HG03432 (cell line): ENCODE measurements at regions not wholly inside any gene's neighbourhood (a gene's known extent, or its start where the extent isn't known, plus 50 kb on each side); places are given as distances from the start of the nearest gene placed in this dataset.

ENCODE experiments used
- ATAC-seq: cut with Tn5 transposase; IDR thresholded peaks from one replicate; pipeline ENCODE4 v1.9.1; 2021; ENCODE audit warnings: mild to moderate bottlenecking, moderate library complexity; ENCODE audit not compliant: unreplicated experiment

DNA sequence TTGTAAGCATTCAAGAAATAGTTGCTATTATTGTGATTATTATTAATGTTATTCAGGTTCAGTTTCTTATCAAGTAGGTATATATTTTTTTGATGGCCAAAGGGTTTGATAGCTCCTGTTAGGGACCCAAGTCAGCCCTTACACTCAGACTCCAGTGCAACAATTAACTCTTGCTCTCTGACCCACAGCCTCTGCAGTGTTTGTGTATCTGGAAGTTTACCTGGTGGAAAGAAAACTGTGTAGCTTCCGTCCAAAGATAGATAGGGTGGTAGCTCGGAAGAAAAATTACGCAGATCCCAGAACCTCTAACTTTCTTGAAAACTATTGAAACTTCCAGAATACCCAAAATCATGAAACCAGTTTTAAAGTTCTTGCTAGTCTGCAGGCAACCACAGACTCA lies 58.6 kb upstream of the IGFBP2 start:
- ATAC-seq: no peak

DNA sequence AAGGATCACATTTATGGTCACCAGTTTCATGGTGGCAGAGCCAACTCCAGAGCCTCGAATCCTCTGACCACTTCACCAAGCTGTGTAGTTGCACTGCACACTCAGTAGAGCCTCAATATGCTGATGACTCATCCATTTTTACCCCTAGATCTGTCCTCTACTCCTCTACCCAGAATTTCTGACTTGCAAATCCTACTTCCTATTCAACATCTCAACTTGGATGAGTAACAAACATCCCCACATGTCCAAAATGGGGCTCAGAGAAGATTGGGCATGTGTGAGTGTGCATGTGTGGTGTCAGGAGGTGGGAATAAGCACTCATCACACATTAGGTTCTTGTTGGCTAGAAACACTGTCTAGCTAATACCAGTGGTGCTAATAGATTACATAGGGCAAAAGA lies 57.8 kb upstream of the IGFBP2 start:
- ATAC-seq: no peak

DNA sequence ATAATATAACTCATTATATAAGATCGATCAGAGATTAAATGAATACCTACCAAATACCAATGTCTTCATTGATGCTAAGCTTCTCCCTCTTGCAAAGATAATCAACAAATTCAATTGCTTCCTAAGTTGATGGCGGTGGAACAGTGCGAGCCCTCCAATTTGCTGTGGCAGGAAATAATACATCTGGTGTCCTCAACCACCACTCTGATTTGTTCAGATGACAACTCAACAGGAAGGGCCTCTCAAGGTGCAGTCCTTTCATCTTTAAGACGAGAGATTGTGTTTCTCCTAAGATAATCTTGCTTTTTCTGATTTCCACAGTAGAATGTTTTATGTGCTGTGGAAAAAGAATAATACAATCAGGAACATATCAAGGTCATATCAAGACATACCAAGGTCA lies 56.6 kb upstream of the IGFBP2 start:
- ATAC-seq: no peak

DNA sequence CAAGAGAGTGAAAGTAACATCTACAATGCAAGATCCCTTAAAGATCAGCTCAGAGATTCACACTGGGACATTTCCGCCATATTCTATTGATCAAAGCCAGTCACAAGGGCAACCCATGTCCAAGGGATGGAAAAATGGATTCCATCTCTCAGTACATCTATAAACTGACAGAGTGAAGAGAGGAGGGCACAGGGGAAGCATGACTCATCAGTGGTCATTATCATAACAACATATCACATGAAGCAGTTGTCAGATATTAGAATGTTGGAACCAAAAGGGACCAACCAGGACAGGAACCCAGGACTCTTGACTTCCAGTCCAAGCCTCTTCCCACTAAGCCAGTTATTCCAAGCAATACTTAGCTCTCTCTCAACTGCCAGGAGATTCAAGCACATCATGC lies 54.9 kb upstream of the IGFBP2 start:
- no peak for ATAC-seq

DNA sequence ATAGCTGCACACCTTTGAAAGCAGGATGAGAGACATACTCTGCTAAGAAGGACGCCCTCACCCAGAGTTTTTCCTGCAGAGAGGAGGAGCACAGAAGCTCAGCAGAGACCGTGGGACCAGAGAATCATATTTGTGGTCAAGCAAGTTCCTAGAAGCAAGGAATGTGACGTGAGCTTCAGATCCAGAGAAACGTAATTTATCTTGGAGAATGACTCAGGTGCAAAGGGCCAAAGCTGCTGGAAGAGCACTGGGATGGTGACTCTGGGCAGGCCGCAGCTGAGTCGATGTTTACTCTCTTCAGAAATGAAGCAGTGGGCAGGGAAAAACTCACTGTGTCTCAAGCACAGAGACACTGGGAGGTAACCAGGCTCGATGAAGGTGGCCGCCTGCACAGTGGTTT lies 50.1 kb upstream of the IGFBP2 start:
- ATAC-seq: no peak
